Mesenchymal stem cell (in vitro differentiated cells and primary cell): ENCODE measurements at regions not wholly inside any gene's neighbourhood (a gene's known extent, or its start where the extent isn't known, plus 50 kb on each side); places are given as distances from the start of the nearest gene placed in this dataset.

ENCODE experiments used
- DNase-seq: peaks from one replicate; pipeline ENCODE4 v3.0.0-alpha.2; 2013
- H2AFZ ChIP-seq: one replicate; pipeline ENCODE4 v1.6.1; 2013; ENCODE audit warnings: low read depth, mild to moderate bottlenecking, control low read depth, inconsistent platforms, low read length, moderate library complexity
- H2AK5ac ChIP-seq: 2 replicates; pipeline ENCODE4 v1.6.1; 2013; ENCODE audit warnings: low read length, moderate library complexity, mild to moderate bottlenecking, inconsistent platforms; ENCODE audit not compliant: severe bottlenecking
- H2BK120ac ChIP-seq: one replicate; pipeline ENCODE4 v1.6.1; 2013; ENCODE audit warnings: low read depth, mild to moderate bottlenecking, inconsistent platforms, low read length, moderate library complexity
- H2BK12ac ChIP-seq, 2 experiments: one replicate each; pipeline ENCODE4 v1.6.1; 2013; ENCODE audit warnings: inconsistent platforms in 2 of 2, low read length in 2 of 2, mild to moderate bottlenecking in 2 of 2, moderate library complexity in 2 of 2, control low read depth in 1 of 2
- H2BK15ac ChIP-seq: one replicate; pipeline ENCODE4 v1.6.1; 2013; ENCODE audit warnings: mild to moderate bottlenecking, low read depth, inconsistent platforms; ENCODE audit not compliant: poor library complexity, severe bottlenecking
- H2BK5ac ChIP-seq: 2 replicates; pipeline ENCODE4 v1.6.1; 2013; ENCODE audit warnings: low read depth, mild to moderate bottlenecking, low read length, control low read depth, inconsistent platforms; ENCODE audit not compliant: poor library complexity, severe bottlenecking
- H3K14ac ChIP-seq, 2 experiments: one replicate each; pipeline ENCODE4 v1.6.1; 2013; ENCODE audit warnings: inconsistent platforms in 2 of 2, low read length in 2 of 2, control low read depth in 1 of 2, mild to moderate bottlenecking in 1 of 2, moderate library complexity in 1 of 2
- H3K18ac ChIP-seq, 2 experiments: one replicate each; pipeline ENCODE4 v1.6.1; 2013; ENCODE audit warnings: inconsistent platforms in 2 of 2, low read length in 2 of 2, control low read depth in 1 of 2, low read depth in 1 of 2, mild to moderate bottlenecking in 1 of 2
- H3K23ac ChIP-seq, 2 experiments: one replicate each; pipeline ENCODE4 v1.6.1; 2013; ENCODE audit warnings: inconsistent platforms in 2 of 2, low read length in 2 of 2, mild to moderate bottlenecking in 2 of 2, moderate library complexity in 2 of 2, control low read depth in 1 of 2
- H3K27ac ChIP-seq: 2 replicates; pipeline ENCODE4 v1.5.1; 2013; ENCODE audit warnings: mild to moderate bottlenecking, moderate library complexity, low read length, control low read depth, inconsistent platforms; ENCODE audit not compliant: poor library complexity, severe bottlenecking
- H3K27me3 ChIP-seq, 2 experiments: 2 replicates each; pipeline versions ENCODE4 v1.6.1 to v1.7.0; 2013; ENCODE audit warnings: low read length in 2 of 2, mild to moderate bottlenecking in 2 of 2, moderate library complexity in 2 of 2, control low read depth in 1 of 2, inconsistent platforms in 1 of 2; ENCODE audit not compliant: control insufficient read depth in 1 of 2, insufficient read depth in 1 of 2
- H3K36me3 ChIP-seq, 2 experiments: 2 replicates each; pipeline versions ENCODE4 v1.6.1 to v1.7.0; 2013; ENCODE audit warnings: low read length in 2 of 2, control low read depth in 1 of 2, inconsistent platforms in 1 of 2, low read depth in 1 of 2, mild to moderate bottlenecking in 1 of 2; ENCODE audit not compliant: insufficient read depth in 2 of 2, control insufficient read depth in 1 of 2
- H3K4ac ChIP-seq, 2 experiments: one replicate each; pipeline ENCODE4 v1.6.1; 2013; ENCODE audit warnings: inconsistent platforms in 2 of 2, low read length in 2 of 2, mild to moderate bottlenecking in 2 of 2, moderate library complexity in 2 of 2, control low read depth in 1 of 2, low read depth in 1 of 2
- H3K4me1 ChIP-seq: 2 replicates; pipeline ENCODE4 v1.6.1; 2013; ENCODE audit warnings: low read depth, low read length, control low read depth; ENCODE audit not compliant: control insufficient read depth, insufficient read depth
- H3K4me2 ChIP-seq: 2 replicates; pipeline ENCODE4 v1.6.1; 2013; ENCODE audit warnings: low read length, mild to moderate bottlenecking, inconsistent platforms; ENCODE audit not compliant: poor library complexity, severe bottlenecking
- H3K4me3 ChIP-seq, 2 experiments: 2 replicates each; pipeline versions ENCODE4 v1.5.1 to v1.7.0; 2013; ENCODE audit warnings: low read length in 2 of 2, mild to moderate bottlenecking in 2 of 2, control low read depth in 1 of 2, low read depth in 1 of 2; ENCODE audit not compliant: insufficient read depth in 1 of 2
- H3K79me1 ChIP-seq: replicated peaks from 2 replicates; pipeline ENCODE4 v1.6.1; 2013; ENCODE audit warnings: mild to moderate bottlenecking, control low read depth, low read length, inconsistent platforms; ENCODE audit not compliant: poor library complexity, severe bottlenecking
- H3K9ac ChIP-seq: 2 replicates; pipeline ENCODE4 v1.7.0; 2013; ENCODE audit warnings: mild to moderate bottlenecking, low read length, moderate library complexity
- H3K9me3 ChIP-seq: 2 replicates; pipeline ENCODE4 v1.7.0; 2013; ENCODE audit warnings: mild to moderate bottlenecking, low read length; ENCODE audit not compliant: control insufficient read depth
- H4K8ac ChIP-seq: one replicate; pipeline ENCODE4 v1.6.1; 2013; ENCODE audit warnings: inconsistent platforms, mild to moderate bottlenecking, low read length, moderate library complexity
- H4K91ac ChIP-seq: one replicate; pipeline ENCODE4 v1.6.1; 2013; ENCODE audit warnings: mild to moderate bottlenecking, low read length, inconsistent platforms
- WGBS: methylation state at CpG from one replicate; pipeline ENCODE4 v1.1.7; 2013; ENCODE audit warnings: mixed read lengths; 5-methylcytosine and 5-hydroxymethylcytosine counted together

DNA sequence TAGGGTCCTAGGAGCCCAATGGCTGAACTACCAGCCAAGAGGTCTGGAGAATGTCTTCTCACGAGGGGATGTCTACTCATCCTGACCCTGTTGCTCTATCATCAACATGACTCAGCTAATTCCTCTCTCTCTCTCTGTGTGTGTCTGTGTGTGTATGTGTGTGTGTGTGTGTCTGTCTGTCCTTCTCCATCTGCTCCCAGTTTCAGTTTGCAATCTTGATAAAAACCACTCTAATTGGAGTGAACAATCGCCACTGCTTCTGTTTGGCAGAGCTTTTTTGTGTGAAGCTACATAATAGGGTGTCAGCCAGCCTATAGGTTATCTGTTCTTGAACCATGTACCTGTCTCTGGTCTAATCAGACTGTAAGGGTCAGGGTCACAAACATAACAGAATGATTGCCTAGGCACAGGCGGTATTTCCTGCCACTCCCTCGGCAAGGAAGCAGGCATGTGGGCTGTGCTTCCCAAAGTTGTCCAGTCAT is 219.8 kb downstream of the SH3BP4 start:
- Histone ChIP-seq H2BK12ac (peak overlapping the region; percentile 42 to 69), H3K4me1 (peaks cover 16% of the 10 kb centered on the region), H2BK120ac (no peak overlapping the region), H2AFZ (peak overlapping the region; percentile 47), H3K79me1 (no peaks in the 10 kb centered on the region), H2BK15ac (no peak overlapping the region), H4K8ac (peak overlapping the region; percentile 8), H3K4me2 (no peak overlapping the region), H3K14ac (no peak overlapping the region), H3K18ac (peak overlapping the region; percentile 40 to 41), H4K91ac (peak overlapping the region; percentile 8), H3K9me3 (no peaks in the 10 kb centered on the region), H3K27ac (no peak overlapping the region), H2AK5ac (peak overlapping the region; percentile 3), H3K27me3 (no peaks in the 10 kb centered on the region), H3K4me3 (peak overlapping the region in 1 of 2 experiments; percentile 50), H3K36me3 (no peaks in the 10 kb centered on the region), H2BK5ac (no peak overlapping the region), H3K9ac (peak overlapping the region; percentile 84), H3K4ac (no peak overlapping the region), H3K23ac (no peak overlapping the region)
- DNase-seq = peak; percentile 93
- 22% methylated on average over 3 of the region's 4 CpGs for WGBS

GRCh38 chr2:235180642-235181041 is 228.8 kb downstream of the SH3BP4 start:
- Histone ChIP-seq H2BK12ac (no peak overlapping the region), H3K23ac (no peak overlapping the region), H3K79me1 (no peaks in the 10 kb centered on the region), H3K4me3 (no peak overlapping the region), H3K36me3 (no peaks in the 10 kb centered on the region), H3K27ac (no peak overlapping the region), H3K4ac (no peak overlapping the region), H2AFZ (no peak overlapping the region), H3K27me3 (peaks cover 3 to 7% of the 10 kb centered on the region in 2 experiments), H3K4me1 (no peaks in the 10 kb centered on the region), H4K91ac (no peak overlapping the region), H3K9me3 (no peaks in the 10 kb centered on the region), H4K8ac (no peak overlapping the region), H2BK15ac (no peak overlapping the region), H2BK5ac (no peak overlapping the region), H3K18ac (no peak overlapping the region), H3K9ac (no peak overlapping the region), H3K14ac (no peak overlapping the region), H2BK120ac (no peak overlapping the region), H2AK5ac (no peak overlapping the region), H3K4me2 (no peak overlapping the region)
- no peak for DNase-seq
- WGBS = 89% methylated on average over 6 of the region's 6 CpGs

- peaks cover 4% of the 10 kb centered on the region for H3K9me3 ChIP-seq
- no peak overlapping the region for H3K4me2 ChIP-seq
- no peaks in the 10 kb centered on the region for H3K36me3 ChIP-seq
- H3K4ac ChIP-seq = no peak overlapping the region
- no peaks in the 10 kb centered on the region for H3K4me1 ChIP-seq
- no peak overlapping the region for H2BK120ac ChIP-seq
- no peak overlapping the region for H3K9ac ChIP-seq
- H3K27ac ChIP-seq = no peak overlapping the region
- no peaks in the 10 kb centered on the region for H3K79me1 ChIP-seq
- no peak overlapping the region for H4K91ac ChIP-seq
- peak; percentile 6 for DNase-seq
- no peak overlapping the region for H3K23ac ChIP-seq
- H3K14ac ChIP-seq = no peak overlapping the region
- no peak overlapping the region for H2BK15ac ChIP-seq
- H3K27me3 ChIP-seq = peaks cover 10% of the 10 kb centered on the region in 2 experiments
- H2BK5ac ChIP-seq = no peak overlapping the region
- no peak overlapping the region for H4K8ac ChIP-seq
- H2BK12ac ChIP-seq = no peak overlapping the region
- no peak overlapping the region for H2AK5ac ChIP-seq
- no peak overlapping the region for H2AFZ ChIP-seq
- no peak overlapping the region for H3K18ac ChIP-seq
- H3K4me3 ChIP-seq = no peak overlapping the region
These were observed 232.0 kb downstream of the SH3BP4 start for GRCh38 chr2:235183786-235184185.

DNA sequence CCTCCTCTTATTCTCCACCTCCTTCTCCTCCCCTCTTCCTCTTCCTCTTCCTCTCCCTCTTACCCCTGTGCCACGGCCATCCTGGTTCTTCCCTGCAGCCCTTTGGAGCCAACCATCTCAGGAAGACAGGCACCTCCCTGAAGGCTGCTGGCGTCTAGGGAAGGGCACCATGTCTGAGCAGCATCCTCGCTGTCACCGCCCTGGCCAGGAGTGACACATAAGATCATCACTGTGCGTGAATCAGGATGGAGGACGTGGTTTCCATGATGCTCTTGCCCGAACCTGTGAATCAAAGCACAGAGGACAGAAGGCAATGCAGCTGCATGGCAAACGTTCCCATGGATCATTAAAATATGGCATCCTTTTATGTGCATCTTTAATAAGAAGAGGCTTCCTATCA is 236.0 kb downstream of the SH3BP4 start:
- H3K27me3 ChIP-seq = peaks cover 20 to 29% of the 10 kb centered on the region in 2 experiments
- WGBS = 83% methylated on average over 8 of the region's 8 CpGs
- no peak overlapping the region for H3K4ac ChIP-seq
- no peaks in the 10 kb centered on the region for H3K79me1 ChIP-seq
- no peak overlapping the region for H2BK15ac ChIP-seq
- no peak overlapping the region for H3K4me3 ChIP-seq
- H3K36me3 ChIP-seq = no peaks in the 10 kb centered on the region
- H2BK5ac ChIP-seq = no peak overlapping the region
- H2BK120ac ChIP-seq = no peak overlapping the region
- no peak overlapping the region for H3K23ac ChIP-seq
- no peak for DNase-seq
- H2AFZ ChIP-seq = no peak overlapping the region
- no peak overlapping the region for H3K4me2 ChIP-seq
- no peak overlapping the region for H3K18ac ChIP-seq
- no peak overlapping the region for H3K27ac ChIP-seq
- H2AK5ac ChIP-seq = no peak overlapping the region
- no peak overlapping the region for H2BK12ac ChIP-seq
- H4K91ac ChIP-seq = no peak overlapping the region
- no peak overlapping the region for H4K8ac ChIP-seq
- no peak overlapping the region for H3K9ac ChIP-seq
- H3K4me1 ChIP-seq = no peaks in the 10 kb centered on the region
- peaks cover 4% of the 10 kb centered on the region for H3K9me3 ChIP-seq
- peak overlapping the region in 1 of 2 experiments; percentile 79 for H3K14ac ChIP-seq
